GM13976 (cell line): ENCODE measurements at regions not wholly inside any gene's neighbourhood (a gene's known extent, or its start where the extent isn't known, plus 50 kb on each side); places are given as distances from the start of the nearest gene placed in this dataset.

Experiments used
- DNase-seq: peaks from one replicate; pipeline ENCODE4 v3.0.0; 2012; ENCODE audit warnings: low spot score
- CTCF ChIP-seq: IDR thresholded peaks from 2 replicates; pipeline ENCODE4 v1.5.1; 2012; ENCODE audit warnings: borderline replicate concordance, mild to moderate bottlenecking; ENCODE audit not compliant: insufficient read depth; ENCODE audit errors: extremely low read depth, missing control alignments, control extremely low read depth
- in situ Hi-C: fragments of 300-500 bp; cut with MboI; formaldehyde crosslinking; loops from one replicate; pipeline ENCODE4 v1.12.0; 2022; ENCODE audit warnings: low sequenced_read_pairs, mixed read lengths, inconsistent platforms; ENCODE audit not compliant: unreplicated experiment

GRCh38 chr2:219775506-219775905 is 148.1 kb downstream of the SLC4A3 start:
- TF ChIP-seq CTCF, result no peak
- DNase-seq, result no peak
- in situ Hi-C loops, result no loop called here

DNA sequence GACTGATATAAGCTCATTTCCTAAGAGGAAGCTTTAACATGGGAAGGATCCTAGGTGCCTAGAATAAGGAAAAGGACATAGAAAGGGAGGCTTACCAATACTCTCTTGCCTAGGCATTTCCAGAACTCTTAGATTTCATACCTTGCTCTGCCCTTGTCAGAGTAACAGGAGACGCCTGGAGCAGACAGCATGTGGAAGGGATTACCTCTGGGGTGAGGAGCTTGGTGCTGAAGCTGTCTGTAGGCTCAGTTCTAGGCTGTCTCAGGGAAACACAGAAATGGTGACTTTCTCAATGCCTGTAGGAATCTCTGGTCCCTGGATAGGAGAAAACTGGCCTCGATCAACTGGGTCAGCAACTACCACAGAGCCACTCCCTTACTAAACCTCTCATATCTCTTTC is 150.0 kb downstream of the SLC4A3 start:
- in situ Hi-C loops, result no loop called here
- DNase-seq, result no peak
- no peak for TF ChIP-seq CTCF

DNA sequence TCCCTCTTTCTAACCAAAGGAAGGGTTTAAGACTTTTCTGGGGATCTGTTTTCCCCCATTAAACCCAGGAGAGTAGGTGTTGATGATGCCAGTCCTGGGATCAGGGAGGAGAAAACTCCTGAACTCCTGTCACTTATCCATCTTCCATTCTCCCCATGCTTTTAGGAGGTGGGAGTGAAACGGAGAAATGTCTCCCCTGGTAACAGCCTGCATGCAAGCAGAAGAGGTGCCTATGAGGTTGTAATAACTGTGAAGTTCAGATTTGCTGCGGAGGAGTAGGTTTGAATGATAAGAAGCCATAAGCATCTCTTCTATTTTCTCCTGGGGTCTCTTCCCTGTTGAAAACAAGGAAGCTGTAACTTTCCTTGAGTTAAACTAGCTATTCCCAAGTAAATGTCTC is 150.8 kb downstream of the SLC4A3 start:
- TF ChIP-seq CTCF, result no peak
- no peak for DNase-seq
- in situ Hi-C loops, result no loop called here

DNA sequence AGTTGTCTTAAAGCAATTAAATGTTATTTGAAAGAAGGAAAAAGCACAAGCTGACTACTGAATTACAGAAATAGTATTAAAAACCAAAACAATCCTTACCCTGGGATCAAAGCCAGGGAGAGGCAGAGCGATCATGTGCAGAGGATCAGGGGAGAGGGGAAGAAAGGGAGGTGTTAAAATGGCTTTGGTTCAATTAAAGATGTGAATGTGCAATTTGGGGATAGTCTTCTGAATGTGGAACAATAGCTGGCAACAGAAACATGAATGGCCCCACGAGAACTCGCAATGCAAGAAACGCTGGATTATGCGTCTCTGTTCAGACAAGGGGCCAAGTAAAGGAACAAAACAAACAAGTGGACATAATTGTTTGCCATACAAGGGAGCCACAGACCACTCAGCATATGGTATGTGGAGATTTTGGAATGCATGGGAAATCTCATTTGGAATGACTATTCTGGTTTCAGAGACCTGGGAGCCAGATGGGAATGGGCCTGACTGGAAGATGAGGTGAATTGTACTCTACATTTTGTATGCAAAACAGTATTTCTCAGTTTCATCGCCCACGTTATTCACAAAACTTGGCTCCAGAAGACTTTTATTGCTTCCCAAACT is 155.4 kb downstream of the SLC4A3 start:
- no peak for DNase-seq
- no peak for TF ChIP-seq CTCF
- in situ Hi-C loops, result no loop called here

GRCh38 chr2:219783359-219783975 is 156.0 kb downstream of the SLC4A3 start:
- in situ Hi-C loops, result no loop called here
- DNase-seq, result no peak
- no peak for TF ChIP-seq CTCF

DNA sequence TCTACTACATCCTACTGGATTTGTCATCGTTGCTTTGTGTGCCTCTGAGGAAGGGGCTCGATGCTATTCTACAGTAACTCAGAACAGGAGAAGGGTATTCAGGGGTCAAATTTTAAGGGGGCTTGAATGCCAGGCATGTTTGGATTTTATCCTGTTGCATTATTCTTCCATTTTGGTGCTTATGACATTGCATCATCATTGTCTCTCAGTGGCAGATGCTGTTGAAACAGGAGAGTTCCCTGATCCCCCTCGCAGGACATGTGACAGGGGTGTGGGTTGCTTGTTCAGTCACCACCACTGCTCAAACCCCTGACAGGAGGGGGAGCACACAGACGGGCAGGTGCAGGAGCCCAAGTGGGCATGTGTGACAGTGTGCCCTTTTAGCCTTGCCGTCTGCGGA is 156.7 kb downstream of the SLC4A3 start:
- in situ Hi-C loops, result no loop called here
- TF ChIP-seq CTCF, result no peak
- DNase-seq, result no peak
